ENCODE measurements at regions not wholly inside any gene's neighbourhood (a gene's known extent, or its start where the extent isn't known, plus 50 kb on each side); places are given as distances from the start of the nearest gene placed in this dataset.

DNA sequence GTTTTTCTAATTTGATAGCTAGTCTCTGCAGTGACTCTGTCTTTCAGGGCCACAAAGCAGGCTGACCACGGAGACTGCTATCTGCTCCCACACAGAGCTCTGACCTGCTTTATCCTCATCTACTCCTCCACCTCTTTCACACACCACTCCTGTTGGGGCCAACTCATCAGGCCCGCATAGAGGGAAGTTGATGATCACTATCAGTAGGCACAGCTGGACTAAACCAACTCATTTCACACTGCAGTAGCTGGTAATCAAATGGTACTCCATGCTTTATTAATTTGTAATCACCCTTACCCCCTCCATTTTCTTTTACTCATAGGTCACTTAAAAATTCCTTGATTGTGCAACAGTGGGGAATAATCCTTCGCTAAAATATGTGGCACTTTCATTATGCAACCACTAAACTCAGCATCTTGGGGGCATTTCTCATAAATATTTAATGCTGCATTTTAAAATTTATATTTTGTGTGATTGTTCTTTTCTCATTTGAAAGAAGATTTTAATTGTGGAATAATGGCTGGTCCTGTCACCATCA lies 249.8 kb upstream of the GCFC2 start:
- no peaks in the 10 kb centered on the region for H3K9me3 ChIP-seq (ENCODE audit: control insufficient read depth, insufficient read depth, low read depth, low read length)
- H3K4me1 ChIP-seq (ENCODE audit: control insufficient read depth, insufficient read depth, low read length) = no peaks in the 10 kb centered on the region
- intact Hi-C loops (cut with micrococcal nuclease; ENCODE audit: unreplicated experiment) (no loop called here), in situ Hi-C loops (cut with HindIII; ENCODE audit: low pct_unique_long_range_greater_than_20kb, low sequenced_read_pairs) (no loop called here)
- DNase-seq (ENCODE audit: low read depth, low spot score) (no peak), ATAC-seq (no peak)
- ChIA-PET CTCF (no interaction called here), POLR2A (no interaction called here)
- no TSS peak for BruUV-seq (replicated peaks)
- H3K4me3 ChIP-seq (ENCODE audit: low read depth in 2 of 2, low read length in 2 of 2) = no peak overlapping the region
- no peak overlapping the region for H3K27ac ChIP-seq (ENCODE audit: low read length)
- no peaks in the 10 kb centered on the region for H3K36me3 ChIP-seq (ENCODE audit: control insufficient read depth, insufficient read depth, low read length)
- no peak for TF ChIP-seq POLR2AphosphoS5 (IDR thresholded peaks at IDR 0.05; ENCODE audit: low read depth, low read length)
- TF ChIP-seq CTCF (IDR thresholded peaks at IDR 0.05) = no peak
- no peak for TF ChIP-seq TCF7L2 (IDR thresholded peaks at IDR 0.05; ENCODE audit: low read depth, low read length)
- TF ChIP-seq SIN3A (IDR thresholded peaks at IDR 0.05; ENCODE audit: borderline replicate concordance, insufficient read depth, low read depth, low read length) = no peak
- TF ChIP-seq REST (IDR thresholded peaks at IDR 0.05; ENCODE audit: insufficient read depth in 1 of 2, low read depth in 2 of 2, low read length in 1 of 2) = no peak
- no peaks in the 10 kb centered on the region for H3K27me3 ChIP-seq (ENCODE audit: control insufficient read depth, insufficient read depth, low read length)

- intact Hi-C loops (cut with micrococcal nuclease; ENCODE audit: unreplicated experiment) (no loop called here), in situ Hi-C loops (cut with HindIII; ENCODE audit: low pct_unique_long_range_greater_than_20kb, low sequenced_read_pairs) (no loop called here)
- Histone ChIP-seq H3K9me3 (ENCODE audit: control insufficient read depth, insufficient read depth, low read depth, low read length) (no peaks in the 10 kb centered on the region), H3K36me3 (ENCODE audit: control insufficient read depth, insufficient read depth, low read length) (no peaks in the 10 kb centered on the region), H3K4me1 (ENCODE audit: control insufficient read depth, insufficient read depth, low read length) (no peaks in the 10 kb centered on the region), H3K27me3 (ENCODE audit: control insufficient read depth, insufficient read depth, low read length) (no peaks in the 10 kb centered on the region), H3K27ac (ENCODE audit: low read length) (no peak overlapping the region), H3K4me3 (ENCODE audit: low read depth in 2 of 2, low read length in 2 of 2) (no peak overlapping the region)
- BruUV-seq (replicated peaks) = no TSS peak
- CTCF ChIA-PET = no interaction called here
- ATAC-seq = no peak
- TF ChIP-seq SIN3A (IDR thresholded peaks at IDR 0.05; ENCODE audit: borderline replicate concordance, insufficient read depth, low read depth, low read length) = no peak
- TF ChIP-seq REST (IDR thresholded peaks at IDR 0.05; ENCODE audit: insufficient read depth in 1 of 2, low read depth in 2 of 2, low read length in 1 of 2) = no peak
- no peak for TF ChIP-seq CTCF (IDR thresholded peaks at IDR 0.05)
- no peak for TF ChIP-seq TCF7L2 (IDR thresholded peaks at IDR 0.05; ENCODE audit: low read depth, low read length)
- TF ChIP-seq POLR2AphosphoS5 (IDR thresholded peaks at IDR 0.05; ENCODE audit: low read depth, low read length) = no peak
- DNase-seq (ENCODE audit: low read depth, low spot score) = no peak
- POLR2A ChIA-PET = no interaction called here
Measured at GRCh38 chr2:75959724-75960471, 249.2 kb upstream of the GCFC2 start.

All from Panc1 (cell line).